Activated naive CD4-positive, alpha-beta T cell treated with anti-CD3 and anti-CD28 coated beads, Interleukin-2, amount 10 ng/mL, durations not matched to agents 7 days and 5 days (primary cell): ENCODE measurements at regions not wholly inside any gene's neighbourhood (a gene's known extent, or its start where the extent isn't known, plus 50 kb on each side); places are given as distances from the start of the nearest gene placed in this dataset.

Experiments used
- CTCF ChIA-PET: fragments of 350-600 bp; sonication (Branson Sonifier 250); formaldehyde crosslinking; loops from one replicate; lab custom pipeline; 2021; ENCODE audit warnings: antibody characterized with exemption; lab: Charles Lee
- DNase-seq: peaks from one replicate; pipeline ENCODE4 v3.0.0-alpha.2; 2020
- H3K27ac Mint-ChIP-seq: one replicate; pipeline ENCODE4 v1.8.0; 2021; ENCODE audit warnings: mild to moderate bottlenecking, moderate library complexity, mixed read lengths
- H3K27me3 Mint-ChIP-seq: one replicate; pipeline ENCODE4 v1.8.0; 2021; ENCODE audit warnings: mild to moderate bottlenecking, mixed read lengths
- H3K36me3 Mint-ChIP-seq: one replicate; pipeline ENCODE4 v1.8.0; 2021; ENCODE audit warnings: mixed read lengths
- H3K4me1 Mint-ChIP-seq: one replicate; pipeline ENCODE4 v1.8.0; 2021; ENCODE audit warnings: mixed read lengths
- H3K4me3 Mint-ChIP-seq: one replicate; pipeline ENCODE4 v1.8.0; 2021; ENCODE audit warnings: mild to moderate bottlenecking, moderate library complexity, mixed read lengths
- H3K9me3 Mint-ChIP-seq: one replicate; pipeline ENCODE4 v1.8.0; 2021; ENCODE audit warnings: mixed read lengths

GRCh38 chr21:26784974-26785373 is 60.2 kb downstream of the ADAMTS1 start:
- Mint-ChIP-seq H3K27ac (no peak overlapping the region), H3K4me3 (no peak overlapping the region), H3K36me3 (no peaks in the 10 kb centered on the region), H3K27me3 (no peaks in the 10 kb centered on the region), H3K9me3 (no peaks in the 10 kb centered on the region), H3K4me1 (no peaks in the 10 kb centered on the region)
- CTCF ChIA-PET: no interaction called here
- DNase-seq: no peak

DNA sequence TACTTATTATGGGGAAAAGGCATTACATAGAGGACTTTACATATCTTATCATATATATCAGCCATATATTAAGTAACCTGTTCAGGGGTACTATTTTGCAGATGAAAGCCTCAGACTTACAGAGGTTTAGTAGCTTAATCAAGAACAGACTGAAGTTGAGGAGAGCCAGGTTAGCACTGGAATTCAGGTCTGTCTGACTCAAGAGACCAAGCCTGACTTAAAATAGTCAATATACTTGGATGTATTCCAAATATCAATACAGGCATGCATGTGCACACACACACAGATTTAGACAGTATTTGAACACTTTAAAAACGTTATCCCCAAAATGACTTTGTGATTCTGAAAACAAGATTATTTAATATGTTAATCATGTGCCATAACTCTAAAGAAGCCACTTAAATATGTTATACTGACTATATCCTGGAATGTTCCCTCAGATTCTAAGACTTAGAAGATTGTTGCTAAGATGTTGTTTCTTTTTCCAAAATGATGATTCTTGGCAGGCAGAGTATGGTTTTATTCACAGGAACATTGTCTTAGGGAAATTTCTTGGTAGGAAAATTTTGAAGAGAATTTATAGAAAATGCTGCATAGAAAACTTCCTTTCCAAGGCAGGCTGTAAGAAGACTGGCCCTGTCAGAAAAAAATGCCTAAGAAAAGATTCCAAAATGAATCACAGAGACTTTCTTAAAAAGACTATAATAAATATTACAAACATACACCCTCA is 61.6 kb downstream of the ADAMTS1 start:
- Mint-ChIP-seq H3K36me3 (no peaks in the 10 kb centered on the region), H3K4me1 (no peaks in the 10 kb centered on the region), H3K27ac (no peak overlapping the region), H3K9me3 (no peaks in the 10 kb centered on the region), H3K4me3 (no peak overlapping the region), H3K27me3 (no peaks in the 10 kb centered on the region)
- CTCF ChIA-PET: no interaction called here
- no peak for DNase-seq

- Mint-ChIP-seq H3K36me3 (no peaks in the 10 kb centered on the region), H3K27ac (no peak overlapping the region), H3K9me3 (no peaks in the 10 kb centered on the region), H3K4me3 (no peak overlapping the region), H3K27me3 (no peaks in the 10 kb centered on the region), H3K4me1 (no peaks in the 10 kb centered on the region)
- CTCF ChIA-PET: interaction anchor here (0.6 kb wide), 1 partner anchor 1361 kb away, joined by 3 read pairs; no protein-coding TSS in a partner anchor
- DNase-seq: no peak
These were observed 62.5 kb downstream of the ADAMTS1 start for GRCh38 chr21:26782747-26783146.

- no peak for DNase-seq
- CTCF ChIA-PET: interaction anchor here (0.6 kb wide), 1 partner anchor 1362 kb away, joined by 3 read pairs; no protein-coding TSS in a partner anchor
- no peaks in the 10 kb centered on the region for H3K27me3 Mint-ChIP-seq
- H3K4me1 Mint-ChIP-seq: no peaks in the 10 kb centered on the region
- H3K9me3 Mint-ChIP-seq: no peaks in the 10 kb centered on the region
- no peak overlapping the region for H3K27ac Mint-ChIP-seq
- no peak overlapping the region for H3K4me3 Mint-ChIP-seq
- no peaks in the 10 kb centered on the region for H3K36me3 Mint-ChIP-seq
These were observed 62.9 kb downstream of the ADAMTS1 start for GRCh38 chr21:26782331-26782730.

DNA sequence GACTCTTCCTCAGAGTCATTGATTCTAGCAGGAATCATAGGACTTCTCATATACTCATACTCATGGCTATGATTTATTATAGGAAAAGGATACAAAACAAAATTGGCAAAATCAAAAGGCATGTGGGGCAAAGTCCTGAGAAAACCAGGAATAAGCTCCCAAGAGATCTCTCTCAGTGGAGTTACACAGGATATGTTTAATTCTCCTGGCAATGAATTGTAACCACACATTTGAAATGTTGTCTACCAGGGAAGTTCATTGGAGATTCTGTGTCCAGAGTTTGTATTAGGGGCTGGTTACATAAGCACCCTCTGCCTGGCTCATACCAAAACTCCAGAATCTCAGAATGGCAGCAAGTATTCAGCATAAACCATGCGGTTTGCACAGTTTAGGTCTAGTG is 63.9 kb downstream of the ADAMTS1 start:
- Mint-ChIP-seq H3K36me3 (no peaks in the 10 kb centered on the region), H3K27ac (no peak overlapping the region), H3K27me3 (no peaks in the 10 kb centered on the region), H3K4me3 (no peak overlapping the region), H3K4me1 (no peaks in the 10 kb centered on the region), H3K9me3 (no peaks in the 10 kb centered on the region)
- DNase-seq: no peak
- CTCF ChIA-PET: interaction anchor here (0.6 kb wide), 1 partner anchor 660 kb away, joined by 3 read pairs; no protein-coding TSS in a partner anchor

DNA sequence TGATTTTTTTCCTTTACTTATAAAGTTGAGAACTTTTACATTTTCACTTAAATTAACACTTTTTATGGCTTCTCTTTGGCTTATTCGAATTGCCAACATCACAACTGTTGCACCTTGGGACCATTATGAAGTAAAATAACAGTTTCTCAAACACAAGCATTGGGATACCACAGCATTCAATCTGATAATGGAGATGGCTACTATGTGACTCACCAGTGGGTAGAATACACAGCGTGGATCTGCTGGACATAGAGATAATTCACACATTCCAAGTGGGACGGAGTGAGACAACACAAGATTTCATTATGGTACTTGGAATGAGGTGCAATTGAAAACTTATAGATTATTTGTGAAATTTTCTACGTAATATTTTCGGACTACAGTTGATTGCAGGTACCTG is 68.0 kb downstream of the ADAMTS1 start:
- Mint-ChIP-seq H3K27me3 (no peaks in the 10 kb centered on the region), H3K27ac (no peak overlapping the region), H3K9me3 (no peaks in the 10 kb centered on the region), H3K4me1 (no peaks in the 10 kb centered on the region), H3K4me3 (no peak overlapping the region), H3K36me3 (no peaks in the 10 kb centered on the region)
- no peak for DNase-seq
- CTCF ChIA-PET: no interaction called here

GRCh38 chr21:26776310-26777021 is 68.7 kb downstream of the ADAMTS1 start:
- Mint-ChIP-seq H3K4me1 (no peaks in the 10 kb centered on the region), H3K9me3 (no peaks in the 10 kb centered on the region), H3K27me3 (no peaks in the 10 kb centered on the region), H3K27ac (no peak overlapping the region), H3K4me3 (no peak overlapping the region), H3K36me3 (no peaks in the 10 kb centered on the region)
- no peak for DNase-seq
- CTCF ChIA-PET: no interaction called here

DNA sequence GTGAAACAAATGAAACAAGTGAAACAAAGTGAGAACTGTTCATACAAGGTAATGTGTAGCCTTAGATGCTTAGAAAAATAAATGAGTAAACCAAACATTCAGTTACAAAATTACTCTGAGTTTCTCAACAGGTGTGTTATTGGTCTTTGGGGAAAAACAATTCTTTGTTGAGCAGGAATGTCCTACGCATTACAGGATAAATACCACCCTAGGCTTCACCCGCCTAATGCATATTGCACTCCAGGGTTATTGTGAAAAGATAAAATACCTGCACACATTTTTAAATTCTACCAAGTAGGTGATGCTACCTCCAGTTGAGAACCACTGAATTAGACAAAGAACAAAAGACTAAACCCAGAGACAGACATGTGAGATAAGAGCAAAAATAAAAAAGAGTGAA is 72.2 kb downstream of the ADAMTS1 start:
- no peak overlapping the region for H3K27ac Mint-ChIP-seq

GRCh38 chr21:26769613-26770188 is 75.5 kb downstream of the ADAMTS1 start:
- no peaks in the 10 kb centered on the region for H3K36me3 Mint-ChIP-seq
- CTCF ChIA-PET: no interaction called here
- no peak for DNase-seq

More for the DNA sequence above, 72.2 kb downstream of the ADAMTS1 start:
- Mint-ChIP-seq H3K9me3 (no peaks in the 10 kb centered on the region), H3K36me3 (no peaks in the 10 kb centered on the region), H3K27me3 (no peaks in the 10 kb centered on the region), H3K4me3 (no peak overlapping the region), H3K4me1 (no peaks in the 10 kb centered on the region)
- no peak for DNase-seq
- CTCF ChIA-PET: no interaction called here

GRCh38 chr21:26766826-26767325 is 78.3 kb downstream of the ADAMTS1 start:
- Mint-ChIP-seq H3K4me3 (no peak overlapping the region), H3K27me3 (no peaks in the 10 kb centered on the region), H3K36me3 (no peaks in the 10 kb centered on the region), H3K4me1 (no peaks in the 10 kb centered on the region), H3K27ac (no peak overlapping the region), H3K9me3 (no peaks in the 10 kb centered on the region)
- CTCF ChIA-PET: no interaction called here
- no peak for DNase-seq

More at GRCh38 chr21:26769613-26770188, 75.5 kb downstream of the ADAMTS1 start:
- no peak overlapping the region for H3K4me3 Mint-ChIP-seq
- no peaks in the 10 kb centered on the region for H3K4me1 Mint-ChIP-seq
- no peaks in the 10 kb centered on the region for H3K9me3 Mint-ChIP-seq
- no peaks in the 10 kb centered on the region for H3K27me3 Mint-ChIP-seq
- H3K27ac Mint-ChIP-seq: no peak overlapping the region

DNA sequence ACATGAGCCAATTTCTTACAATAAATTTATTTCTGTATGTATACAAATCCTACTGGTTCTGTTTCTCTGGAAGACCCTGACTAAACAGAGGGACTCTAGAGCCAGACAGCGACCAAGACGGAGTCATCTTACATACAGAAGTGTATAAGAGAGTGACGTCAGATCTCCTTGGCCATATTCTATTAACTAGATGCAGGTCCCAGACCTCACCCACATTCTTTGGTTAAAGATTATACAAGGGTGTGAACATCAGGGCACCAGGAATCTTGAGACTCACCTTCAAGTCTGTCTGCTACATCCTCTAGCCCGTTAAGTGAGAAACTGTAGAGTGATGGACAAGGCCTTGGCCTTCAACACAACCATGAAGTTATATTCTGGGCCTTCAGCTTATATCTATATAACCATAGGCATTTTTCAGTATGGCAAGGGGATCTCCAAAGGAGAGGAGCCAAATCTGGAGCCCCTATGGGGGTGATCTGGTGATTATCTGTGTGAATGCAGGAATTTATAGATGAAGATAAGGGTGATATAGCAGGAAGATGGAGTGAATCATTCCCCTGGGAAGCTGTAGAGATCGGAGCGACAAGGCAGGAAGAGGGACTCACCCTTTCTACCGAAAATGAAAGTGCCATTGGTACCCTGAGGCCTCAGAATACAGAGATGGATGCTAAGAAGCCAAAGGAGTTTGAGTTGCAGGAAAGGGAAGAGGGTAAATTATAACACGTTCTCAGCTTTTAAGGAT is 83.9 kb downstream of the ADAMTS1 start:
- CTCF ChIA-PET: no interaction called here
- H3K9me3 Mint-ChIP-seq: no peaks in the 10 kb centered on the region
- no peaks in the 10 kb centered on the region for H3K4me1 Mint-ChIP-seq
- no peak for DNase-seq
- H3K27ac Mint-ChIP-seq: no peak overlapping the region
- no peaks in the 10 kb centered on the region for H3K36me3 Mint-ChIP-seq
- H3K4me3 Mint-ChIP-seq: no peak overlapping the region
- H3K27me3 Mint-ChIP-seq: no peaks in the 10 kb centered on the region

GRCh38 chr21:26759731-26760130 is 85.5 kb downstream of the ADAMTS1 start:
- no peaks in the 10 kb centered on the region for H3K27me3 Mint-ChIP-seq
- H3K36me3 Mint-ChIP-seq: no peaks in the 10 kb centered on the region
- CTCF ChIA-PET: no interaction called here
- H3K4me3 Mint-ChIP-seq: no peak overlapping the region
- no peaks in the 10 kb centered on the region for H3K4me1 Mint-ChIP-seq
- no peak for DNase-seq
- H3K27ac Mint-ChIP-seq: no peak overlapping the region
- no peaks in the 10 kb centered on the region for H3K9me3 Mint-ChIP-seq

GRCh38 chr21:26758083-26758880 is 86.9 kb downstream of the ADAMTS1 start:
- no peaks in the 10 kb centered on the region for H3K27me3 Mint-ChIP-seq
- H3K4me1 Mint-ChIP-seq: no peaks in the 10 kb centered on the region
- DNase-seq: no peak
- no peaks in the 10 kb centered on the region for H3K9me3 Mint-ChIP-seq
- H3K27ac Mint-ChIP-seq: no peak overlapping the region
- no peak overlapping the region for H3K4me3 Mint-ChIP-seq
- no peaks in the 10 kb centered on the region for H3K36me3 Mint-ChIP-seq
- CTCF ChIA-PET: no interaction called here
